OCI-LY3 (cell line): ENCODE measurements at regions not wholly inside any gene's neighbourhood (a gene's known extent, or its start where the extent isn't known, plus 50 kb on each side); places are given as distances from the start of the nearest gene placed in this dataset.

ENCODE experiments used
- CTCF ChIP-seq: fragments of 200-600, 300-600 bp; sonication (generic); IDR thresholded peaks from 2 replicates; pipeline ENCODE4 v1.5.1; 2014; ENCODE audit warnings: antibody characterized with exemption, low read length, low read depth
- EZH2phosphoT487 ChIP-seq: fragments of 200-600 bp; shearing (Covaris generic); IDR thresholded peaks from 2 replicates; pipeline ENCODE4 v1.6.1; 2018; ENCODE audit warnings: antibody characterized with exemption, mixed run types, low read depth

- no peak for TF ChIP-seq CTCF
- no peak for TF ChIP-seq EZH2phosphoT487
These were observed 276.6 kb upstream of the FAT1 start for GRCh38 chr4:187000281-187000680.
